Activated naive CD4-positive, alpha-beta T cell treated with anti-CD3 and anti-CD28 coated beads, Interleukin-2, amount 10 ng/mL, durations not matched to agents 7 days and 5 days (primary cell): ENCODE measurements at regions not wholly inside any gene's neighbourhood (a gene's known extent, or its start where the extent isn't known, plus 50 kb on each side); places are given as distances from the start of the nearest gene placed in this dataset.

Source experiments
- CTCF ChIA-PET: fragments of 350-600 bp; sonication (Branson Sonifier 250); formaldehyde crosslinking; loops from one replicate; lab custom pipeline; 2021; ENCODE audit warnings: antibody characterized with exemption; lab: Charles Lee
- DNase-seq: peaks from one replicate; pipeline ENCODE4 v3.0.0-alpha.2; 2020
- H3K27ac Mint-ChIP-seq: one replicate; pipeline ENCODE4 v1.8.0; 2021; ENCODE audit warnings: mild to moderate bottlenecking, moderate library complexity, mixed read lengths
- H3K27me3 Mint-ChIP-seq: one replicate; pipeline ENCODE4 v1.8.0; 2021; ENCODE audit warnings: mild to moderate bottlenecking, mixed read lengths
- H3K36me3 Mint-ChIP-seq: one replicate; pipeline ENCODE4 v1.8.0; 2021; ENCODE audit warnings: mixed read lengths
- H3K4me1 Mint-ChIP-seq: one replicate; pipeline ENCODE4 v1.8.0; 2021; ENCODE audit warnings: mixed read lengths
- H3K4me3 Mint-ChIP-seq: one replicate; pipeline ENCODE4 v1.8.0; 2021; ENCODE audit warnings: mild to moderate bottlenecking, moderate library complexity, mixed read lengths
- H3K9me3 Mint-ChIP-seq: one replicate; pipeline ENCODE4 v1.8.0; 2021; ENCODE audit warnings: mixed read lengths

DNA sequence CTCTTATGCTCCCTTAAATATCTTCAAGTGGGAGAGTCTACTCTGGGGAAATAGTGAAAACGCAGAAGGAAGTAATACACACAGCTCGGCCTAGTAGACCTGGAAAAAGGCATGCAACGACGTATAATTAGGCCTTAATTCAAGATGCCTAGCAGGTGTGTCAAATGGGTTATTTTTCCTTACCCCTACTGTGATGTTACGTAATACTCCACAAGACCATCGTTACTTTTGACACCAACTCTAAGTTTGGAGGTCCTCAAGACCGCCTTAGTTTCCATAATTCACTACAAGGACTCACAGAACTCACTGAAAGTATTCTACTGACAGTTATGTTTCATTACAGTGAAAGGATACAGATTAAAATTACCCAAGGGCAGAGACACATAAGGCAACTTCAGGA lies 1024.3 kb upstream of the MAP3K7 start:
- CTCF ChIA-PET: no interaction called here
- Mint-ChIP-seq H3K9me3 (peaks cover 1% of the 10 kb centered on the region), H3K4me1 (no peaks in the 10 kb centered on the region), H3K27ac (no peak overlapping the region), H3K36me3 (no peaks in the 10 kb centered on the region), H3K4me3 (no peak overlapping the region), H3K27me3 (no peaks in the 10 kb centered on the region)
- no peak for DNase-seq

DNA sequence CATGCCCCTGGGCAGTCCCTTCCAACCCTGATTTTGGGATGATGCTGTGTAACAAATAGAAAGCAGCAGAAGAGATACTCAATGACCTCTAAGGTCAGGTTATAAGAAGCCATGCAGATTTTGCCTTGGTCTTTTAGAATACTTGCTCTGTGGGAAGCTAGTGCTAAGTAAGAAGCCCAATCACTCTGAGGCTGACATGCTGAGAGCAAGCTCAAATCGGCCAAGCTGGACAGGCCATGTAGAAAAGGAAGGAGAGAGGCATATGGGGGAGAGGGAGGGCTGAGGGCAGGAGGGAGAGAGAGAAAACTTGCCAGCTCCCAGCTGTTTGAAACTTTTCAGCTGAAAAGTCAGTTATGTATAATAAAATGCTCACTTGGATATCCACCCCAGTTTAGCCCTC lies 1021.6 kb upstream of the MAP3K7 start:
- H3K27ac Mint-ChIP-seq: no peak overlapping the region
- H3K4me3 Mint-ChIP-seq: no peak overlapping the region
- no peaks in the 10 kb centered on the region for H3K36me3 Mint-ChIP-seq
- DNase-seq: no peak
- H3K27me3 Mint-ChIP-seq: no peaks in the 10 kb centered on the region
- no peaks in the 10 kb centered on the region for H3K4me1 Mint-ChIP-seq
- CTCF ChIA-PET: no interaction called here
- H3K9me3 Mint-ChIP-seq: peaks cover 1% of the 10 kb centered on the region

DNA sequence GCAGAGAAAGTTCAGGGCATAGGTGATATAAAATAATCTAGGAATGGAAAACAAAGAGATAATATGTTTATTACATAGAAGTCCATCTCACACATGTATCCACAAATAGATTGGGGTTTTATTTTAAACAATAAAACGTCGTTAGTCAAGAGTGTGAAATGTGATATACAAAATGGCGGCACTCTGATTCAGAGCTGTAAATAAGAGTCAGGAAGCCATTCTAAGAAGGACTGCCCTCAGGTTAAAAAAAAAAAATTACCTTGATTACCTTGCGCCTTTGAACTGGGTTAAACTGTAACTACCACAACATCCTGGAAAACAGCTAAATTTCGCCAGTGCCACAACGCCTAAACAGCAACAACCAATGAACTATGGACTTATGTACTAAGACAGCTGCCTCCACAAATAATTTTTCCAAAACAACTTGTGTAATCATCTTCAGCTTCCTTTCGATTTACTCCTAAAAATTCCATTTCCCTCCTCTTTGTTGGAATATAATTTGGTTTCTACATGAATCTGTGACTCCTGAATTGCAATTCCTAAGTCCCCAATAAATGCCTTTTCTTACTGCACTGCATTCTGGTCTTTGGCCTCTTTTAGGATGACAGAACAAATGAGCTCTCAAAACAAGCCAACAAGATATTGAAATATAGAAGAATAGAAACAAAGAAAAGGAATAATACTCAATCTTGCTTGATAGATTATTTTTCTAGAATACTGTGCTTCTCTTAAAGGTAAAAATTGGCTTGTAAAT lies 1019.5 kb upstream of the MAP3K7 start:
- no peak for DNase-seq
- Mint-ChIP-seq H3K4me3 (no peak overlapping the region), H3K9me3 (peaks cover 1% of the 10 kb centered on the region), H3K4me1 (no peaks in the 10 kb centered on the region), H3K27ac (no peak overlapping the region), H3K27me3 (no peaks in the 10 kb centered on the region), H3K36me3 (no peaks in the 10 kb centered on the region)
- CTCF ChIA-PET: no interaction called here

DNA sequence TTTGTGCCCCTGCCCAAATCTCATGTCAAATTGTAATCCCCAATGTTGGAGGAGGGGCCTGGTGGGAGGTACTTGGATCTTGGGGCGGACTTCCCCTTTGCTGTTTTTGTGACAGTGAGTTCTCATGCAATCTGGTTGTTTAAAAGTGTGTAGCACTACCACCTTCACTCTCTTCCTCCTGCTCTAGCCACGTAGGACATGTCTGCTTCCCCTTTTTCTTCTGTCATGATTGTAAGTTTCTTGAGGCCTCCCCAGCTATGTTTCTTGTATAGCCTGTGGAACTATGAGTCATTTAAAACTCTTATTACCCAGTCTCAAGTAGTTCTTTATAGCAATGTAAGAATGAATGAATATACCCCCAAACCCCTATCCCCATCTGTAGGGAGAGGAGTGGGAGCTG lies 1013.7 kb upstream of the MAP3K7 start:
- no peak overlapping the region for H3K27ac Mint-ChIP-seq

DNA sequence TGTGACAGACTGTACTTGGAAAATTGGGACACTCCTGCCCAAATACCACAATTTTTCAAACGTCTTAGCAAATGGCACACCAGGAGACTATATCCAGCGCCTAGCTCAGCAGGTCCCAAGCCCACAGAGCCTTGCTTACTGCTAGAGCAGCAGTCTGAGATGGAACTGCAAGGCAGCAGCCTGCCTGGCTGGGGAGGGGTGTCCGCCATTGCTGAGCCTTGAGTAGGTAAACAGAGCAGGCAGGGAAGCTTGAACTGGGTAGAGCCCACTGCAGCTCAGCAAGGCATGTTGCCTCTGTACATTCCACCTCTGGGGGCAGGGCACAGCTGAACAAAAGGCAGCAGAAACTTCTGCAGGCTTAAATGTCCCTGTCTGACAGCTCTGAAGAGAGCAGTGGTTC lies 1003.3 kb upstream of the MAP3K7 start:
- Mint-ChIP-seq H3K27ac (no peak overlapping the region), H3K36me3 (no peaks in the 10 kb centered on the region), H3K4me3 (no peak overlapping the region), H3K4me1 (no peaks in the 10 kb centered on the region), H3K27me3 (no peaks in the 10 kb centered on the region), H3K9me3 (peaks cover 2% of the 10 kb centered on the region)
- DNase-seq: no peak
- CTCF ChIA-PET: no interaction called here

More for the DNA sequence above, 1013.7 kb upstream of the MAP3K7 start:
- no peaks in the 10 kb centered on the region for H3K9me3 Mint-ChIP-seq
- H3K27me3 Mint-ChIP-seq: no peaks in the 10 kb centered on the region
- H3K36me3 Mint-ChIP-seq: no peaks in the 10 kb centered on the region
- no peaks in the 10 kb centered on the region for H3K4me1 Mint-ChIP-seq
- no peak for DNase-seq
- H3K4me3 Mint-ChIP-seq: no peak overlapping the region
- CTCF ChIA-PET: no interaction called here

DNA sequence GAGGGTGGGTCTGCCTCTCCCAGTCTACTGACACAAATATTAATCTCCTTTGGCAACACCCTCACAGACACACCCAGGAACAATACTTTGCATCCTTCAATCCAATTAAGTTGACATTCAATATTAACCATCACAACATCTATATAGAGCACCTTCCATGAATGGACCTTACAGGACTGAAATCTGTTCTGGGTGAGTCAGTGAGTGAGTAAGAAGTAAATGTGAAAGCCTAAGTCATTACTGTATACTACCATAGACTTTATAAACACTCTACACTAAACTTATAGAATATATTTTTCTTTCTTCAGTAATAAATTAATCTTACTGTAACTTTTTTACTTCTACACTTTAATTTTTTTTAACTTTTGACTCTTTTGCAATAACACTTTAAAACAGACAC lies 993.8 kb upstream of the MAP3K7 start:
- H3K4me3 Mint-ChIP-seq: no peak overlapping the region
- H3K9me3 Mint-ChIP-seq: no peaks in the 10 kb centered on the region
- H3K27me3 Mint-ChIP-seq: no peaks in the 10 kb centered on the region
- H3K4me1 Mint-ChIP-seq: no peaks in the 10 kb centered on the region
- no peak for DNase-seq
- H3K36me3 Mint-ChIP-seq: no peaks in the 10 kb centered on the region
- CTCF ChIA-PET: no interaction called here
- H3K27ac Mint-ChIP-seq: no peak overlapping the region

DNA sequence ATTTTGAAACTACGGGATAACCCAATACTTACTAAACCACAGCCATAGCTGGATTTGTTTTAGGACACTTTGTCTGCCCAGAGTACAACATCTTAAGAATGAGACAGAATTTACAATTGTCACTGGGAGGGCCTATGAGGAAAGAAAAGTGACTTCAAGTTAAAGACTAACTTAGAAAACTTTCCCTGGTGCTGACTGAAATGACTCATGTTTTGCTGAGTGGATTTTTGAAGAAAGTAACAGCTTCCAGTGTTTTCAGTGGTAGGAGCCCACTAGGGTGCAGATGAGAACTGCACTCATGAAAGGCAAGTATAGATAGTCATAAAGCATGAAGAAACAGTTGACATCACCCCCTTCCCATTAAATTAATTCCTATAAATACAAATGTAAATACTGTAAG lies 988.2 kb upstream of the MAP3K7 start:
- DNase-seq: no peak
- Mint-ChIP-seq H3K4me3 (no peak overlapping the region), H3K27me3 (no peaks in the 10 kb centered on the region), H3K27ac (no peak overlapping the region), H3K4me1 (no peaks in the 10 kb centered on the region), H3K9me3 (no peaks in the 10 kb centered on the region), H3K36me3 (no peaks in the 10 kb centered on the region)
- CTCF ChIA-PET: no interaction called here

DNA sequence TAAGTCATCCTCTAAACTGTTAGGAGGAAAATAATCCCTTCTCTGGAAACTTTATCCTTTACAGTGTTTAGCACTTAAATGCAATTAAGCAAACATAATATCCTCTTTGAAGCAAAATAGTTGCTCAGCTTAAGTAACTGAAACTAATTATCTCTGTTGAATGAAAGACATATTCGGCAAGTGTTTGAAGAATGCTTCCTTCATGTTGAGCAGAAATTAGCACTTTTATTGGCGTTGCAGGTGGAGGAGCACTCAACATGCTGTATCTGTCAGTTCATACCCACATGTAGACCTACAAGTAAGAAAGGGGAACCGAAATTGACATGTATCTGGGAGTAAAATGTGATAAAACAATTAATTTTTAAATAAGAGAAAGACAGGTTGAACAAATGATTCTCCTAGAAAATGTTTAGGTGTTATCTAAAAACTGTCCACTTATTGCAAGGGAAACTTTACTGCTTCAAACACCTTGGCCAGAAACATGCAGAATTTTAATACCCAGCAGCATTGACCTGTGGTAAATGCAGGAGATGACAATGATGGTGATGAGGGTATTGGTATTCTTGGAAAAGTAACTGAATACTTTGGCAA lies 987.0 kb upstream of the MAP3K7 start:
- Mint-ChIP-seq H3K4me1 (no peaks in the 10 kb centered on the region), H3K36me3 (no peaks in the 10 kb centered on the region), H3K9me3 (no peaks in the 10 kb centered on the region), H3K27me3 (no peaks in the 10 kb centered on the region), H3K27ac (no peak overlapping the region), H3K4me3 (no peak overlapping the region)
- CTCF ChIA-PET: interaction anchor here (0.7 kb wide), 1 partner anchor 30 kb away, joined by 3 read pairs; no protein-coding TSS in a partner anchor
- DNase-seq: no peak

DNA sequence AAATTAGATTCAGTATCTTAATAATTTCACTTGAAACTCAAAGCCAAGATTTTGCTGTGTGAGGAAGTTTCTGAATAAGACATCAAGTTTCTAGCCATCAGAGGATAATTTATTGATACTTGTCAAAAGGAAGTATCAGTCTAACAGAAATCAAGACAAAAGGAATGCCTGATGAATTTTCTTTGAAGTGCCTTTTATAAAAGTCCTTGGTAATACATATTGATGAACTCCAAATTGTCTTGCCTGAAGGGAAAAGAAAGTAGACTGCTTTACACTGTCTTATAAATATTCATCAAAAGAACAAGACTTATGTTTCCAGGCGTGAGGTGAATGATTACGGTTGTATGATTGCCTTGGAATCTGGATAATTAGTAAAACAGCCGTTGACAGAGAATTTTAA lies 986.0 kb upstream of the MAP3K7 start:
- no peaks in the 10 kb centered on the region for H3K4me1 Mint-ChIP-seq
- no peaks in the 10 kb centered on the region for H3K9me3 Mint-ChIP-seq
- H3K27ac Mint-ChIP-seq: no peak overlapping the region
- H3K36me3 Mint-ChIP-seq: no peaks in the 10 kb centered on the region
- H3K27me3 Mint-ChIP-seq: no peaks in the 10 kb centered on the region
- no peak overlapping the region for H3K4me3 Mint-ChIP-seq
- CTCF ChIA-PET: no interaction called here
- DNase-seq: no peak

DNA sequence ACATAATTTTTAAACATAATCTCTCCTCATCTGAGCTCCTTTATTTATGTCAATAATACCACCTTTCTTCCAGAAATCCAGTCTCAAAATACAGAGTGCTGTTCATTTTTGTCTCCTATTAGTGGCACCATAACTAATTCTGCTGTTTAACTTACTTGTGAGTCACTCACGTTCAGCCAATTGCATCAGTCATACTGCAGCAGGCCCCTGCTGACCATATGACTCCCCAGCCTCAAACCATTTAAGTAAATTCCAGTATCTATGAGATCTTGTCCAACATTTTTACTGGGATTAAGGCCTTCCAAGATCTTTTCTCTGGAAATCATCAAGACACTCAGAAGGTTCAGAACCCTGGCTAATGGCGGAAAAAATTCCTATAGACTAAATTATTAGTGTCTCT lies 982.2 kb upstream of the MAP3K7 start:
- H3K27me3 Mint-ChIP-seq: no peaks in the 10 kb centered on the region
- H3K36me3 Mint-ChIP-seq: no peaks in the 10 kb centered on the region
- H3K9me3 Mint-ChIP-seq: peaks cover 2% of the 10 kb centered on the region
- CTCF ChIA-PET: no interaction called here
- H3K4me1 Mint-ChIP-seq: no peaks in the 10 kb centered on the region
- H3K27ac Mint-ChIP-seq: no peak overlapping the region
- no peak for DNase-seq
- H3K4me3 Mint-ChIP-seq: no peak overlapping the region

DNA sequence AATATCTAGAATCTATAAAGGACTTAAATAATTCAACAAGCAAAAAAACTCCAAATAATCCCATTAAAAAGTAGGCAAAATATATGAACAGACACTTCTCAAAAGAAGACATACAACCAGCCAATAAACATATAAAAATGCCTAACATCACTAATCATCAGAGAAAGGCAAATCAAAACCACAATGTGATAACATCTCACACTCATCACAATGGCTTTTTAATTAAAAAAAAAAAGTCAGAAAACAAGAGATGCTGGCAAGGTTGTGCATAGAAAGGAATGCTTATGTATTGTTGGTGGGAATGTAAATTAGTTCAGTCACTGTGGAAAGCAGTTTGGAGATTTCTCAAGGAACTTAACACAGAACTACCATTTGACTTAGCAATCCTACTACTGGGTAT lies 979.6 kb upstream of the MAP3K7 start:
- H3K27me3 Mint-ChIP-seq: no peaks in the 10 kb centered on the region
- CTCF ChIA-PET: no interaction called here
- H3K4me1 Mint-ChIP-seq: no peaks in the 10 kb centered on the region
- H3K4me3 Mint-ChIP-seq: no peak overlapping the region
- H3K36me3 Mint-ChIP-seq: no peaks in the 10 kb centered on the region
- H3K9me3 Mint-ChIP-seq: peaks cover 9% of the 10 kb centered on the region
- DNase-seq: no peak
- H3K27ac Mint-ChIP-seq: no peak overlapping the region

DNA sequence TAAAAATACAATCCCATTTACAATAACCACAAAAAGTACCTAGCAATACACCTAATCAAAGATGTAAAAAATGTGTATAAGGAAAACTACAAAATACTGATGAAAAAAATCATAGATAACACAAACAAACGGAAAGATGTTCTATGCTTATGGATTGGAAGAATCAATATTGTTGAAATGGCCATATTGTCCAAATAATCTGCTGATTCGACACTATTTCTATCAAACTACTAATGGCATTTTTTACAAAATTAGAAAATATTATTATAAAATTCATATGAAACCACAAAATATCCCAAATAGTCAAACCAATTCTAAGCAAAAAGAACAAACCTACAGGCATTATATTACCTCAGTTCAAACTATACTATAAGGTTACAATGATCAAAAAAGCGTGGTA lies 978.3 kb upstream of the MAP3K7 start:
- Mint-ChIP-seq H3K9me3 (peaks cover 16% of the 10 kb centered on the region), H3K4me1 (no peaks in the 10 kb centered on the region)
- CTCF ChIA-PET: no interaction called here

DNA sequence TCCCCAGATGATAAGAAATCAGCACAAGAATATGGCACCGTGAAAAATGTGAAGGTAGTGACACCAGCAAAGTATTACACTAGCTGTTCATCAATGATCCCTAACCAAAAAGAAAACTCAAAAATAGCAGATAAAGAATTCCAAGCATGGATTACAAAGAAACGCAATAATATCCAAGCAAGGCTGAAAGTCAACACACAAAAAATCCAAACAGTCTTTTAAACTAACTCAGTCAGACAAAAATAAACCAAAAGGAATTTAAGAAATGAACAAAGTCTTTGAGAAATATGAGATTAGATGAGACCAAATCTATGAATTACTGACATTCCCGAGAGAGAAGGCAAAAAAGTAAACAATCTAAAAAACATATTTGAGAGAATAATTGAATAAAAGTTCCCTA lies 976.1 kb upstream of the MAP3K7 start:
- no peak overlapping the region for H3K27ac Mint-ChIP-seq
- H3K27me3 Mint-ChIP-seq: no peaks in the 10 kb centered on the region
- CTCF ChIA-PET: no interaction called here
- no peaks in the 10 kb centered on the region for H3K36me3 Mint-ChIP-seq
- peaks cover 16% of the 10 kb centered on the region for H3K9me3 Mint-ChIP-seq
- no peak overlapping the region for H3K4me3 Mint-ChIP-seq
- no peak for DNase-seq
- H3K4me1 Mint-ChIP-seq: no peaks in the 10 kb centered on the region

More for the DNA sequence above, 978.3 kb upstream of the MAP3K7 start:
- Mint-ChIP-seq H3K27ac (no peak overlapping the region), H3K27me3 (no peaks in the 10 kb centered on the region), H3K36me3 (no peaks in the 10 kb centered on the region), H3K4me3 (no peak overlapping the region)
- DNase-seq: no peak

DNA sequence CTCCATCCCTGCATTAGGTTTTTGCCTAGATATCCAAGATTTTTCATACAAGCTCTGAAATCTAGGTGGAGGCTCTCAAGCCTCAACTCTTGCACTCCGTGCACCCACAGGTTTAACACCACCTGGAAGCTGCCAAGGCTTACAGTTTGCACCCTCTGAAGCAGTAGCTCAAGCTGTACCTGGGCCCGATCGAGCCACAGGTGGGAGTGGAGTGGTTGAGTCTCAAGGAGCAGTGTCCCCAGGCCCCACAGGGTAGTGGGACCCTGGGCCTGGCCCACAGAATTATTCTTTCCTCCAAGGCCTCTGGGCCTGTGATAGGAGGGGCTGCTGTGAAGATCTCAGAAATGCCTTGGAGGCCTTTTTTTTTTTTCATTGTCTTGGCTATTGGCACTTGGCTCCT lies 973.5 kb upstream of the MAP3K7 start:
- CTCF ChIA-PET: no interaction called here
- DNase-seq: no peak
- no peaks in the 10 kb centered on the region for H3K27me3 Mint-ChIP-seq
- no peak overlapping the region for H3K27ac Mint-ChIP-seq
- H3K4me3 Mint-ChIP-seq: no peak overlapping the region
- peaks cover 16% of the 10 kb centered on the region for H3K9me3 Mint-ChIP-seq
- no peaks in the 10 kb centered on the region for H3K36me3 Mint-ChIP-seq
- H3K4me1 Mint-ChIP-seq: no peaks in the 10 kb centered on the region

DNA sequence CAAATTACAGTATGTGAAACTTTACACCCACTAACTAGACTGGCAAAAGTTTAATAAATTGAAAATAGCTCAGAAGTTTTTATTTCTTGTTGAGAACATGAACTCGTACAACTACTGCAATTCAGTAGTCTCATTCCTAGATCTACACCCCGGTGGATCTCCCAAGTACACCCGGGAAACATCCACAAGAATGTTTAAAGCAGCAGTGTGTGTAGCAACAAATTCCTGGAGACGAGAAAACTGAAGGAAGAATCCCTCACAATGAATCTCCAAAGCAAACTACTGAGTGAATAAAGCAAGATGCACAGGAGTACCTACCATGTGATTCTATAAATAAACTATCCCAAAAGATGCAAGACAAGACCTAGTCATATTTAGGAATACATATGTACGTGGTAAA lies 954.0 kb upstream of the MAP3K7 start:
- CTCF ChIA-PET: interaction anchor here (0.6 kb wide), 1 partner anchor 261 kb away, joined by 3 read pairs; no protein-coding TSS in a partner anchor
- Mint-ChIP-seq H3K27me3 (no peaks in the 10 kb centered on the region), H3K27ac (no peak overlapping the region), H3K36me3 (no peaks in the 10 kb centered on the region), H3K4me3 (no peak overlapping the region), H3K9me3 (no peaks in the 10 kb centered on the region), H3K4me1 (no peaks in the 10 kb centered on the region)
- no peak for DNase-seq
